ENCODE measurements at regions not wholly inside any gene's neighbourhood (a gene's known extent, or its start where the extent isn't known, plus 50 kb on each side); places are given as distances from the start of the nearest gene placed in this dataset.

DNA sequence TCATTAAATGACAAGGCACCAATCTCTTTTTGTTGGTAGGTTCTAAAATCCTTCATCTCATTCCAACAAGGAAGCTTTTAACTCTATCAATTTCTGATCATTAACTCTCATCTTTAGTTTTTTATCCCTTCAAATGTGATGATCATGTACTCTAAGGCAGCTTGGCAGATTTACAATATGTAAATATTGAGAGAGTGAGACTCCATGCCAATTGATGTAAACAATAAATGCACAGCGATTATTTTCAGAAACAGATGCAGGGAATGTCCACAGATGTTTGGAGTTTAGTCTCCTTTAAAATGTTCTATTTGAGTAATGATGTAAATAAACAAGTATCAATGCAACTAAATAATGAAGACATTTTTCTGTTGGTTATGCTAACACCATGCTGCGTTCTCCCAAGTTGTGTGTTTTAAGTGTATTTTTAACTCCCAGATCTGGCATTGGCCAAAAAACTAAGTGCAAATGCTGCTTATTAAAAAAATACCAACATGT is 213.8 kb downstream of the AHR start:
- no peak for DNase-seq (ENCODE audit: low spot score in 2 of 2)
- TF ChIP-seq, protein P1, sequence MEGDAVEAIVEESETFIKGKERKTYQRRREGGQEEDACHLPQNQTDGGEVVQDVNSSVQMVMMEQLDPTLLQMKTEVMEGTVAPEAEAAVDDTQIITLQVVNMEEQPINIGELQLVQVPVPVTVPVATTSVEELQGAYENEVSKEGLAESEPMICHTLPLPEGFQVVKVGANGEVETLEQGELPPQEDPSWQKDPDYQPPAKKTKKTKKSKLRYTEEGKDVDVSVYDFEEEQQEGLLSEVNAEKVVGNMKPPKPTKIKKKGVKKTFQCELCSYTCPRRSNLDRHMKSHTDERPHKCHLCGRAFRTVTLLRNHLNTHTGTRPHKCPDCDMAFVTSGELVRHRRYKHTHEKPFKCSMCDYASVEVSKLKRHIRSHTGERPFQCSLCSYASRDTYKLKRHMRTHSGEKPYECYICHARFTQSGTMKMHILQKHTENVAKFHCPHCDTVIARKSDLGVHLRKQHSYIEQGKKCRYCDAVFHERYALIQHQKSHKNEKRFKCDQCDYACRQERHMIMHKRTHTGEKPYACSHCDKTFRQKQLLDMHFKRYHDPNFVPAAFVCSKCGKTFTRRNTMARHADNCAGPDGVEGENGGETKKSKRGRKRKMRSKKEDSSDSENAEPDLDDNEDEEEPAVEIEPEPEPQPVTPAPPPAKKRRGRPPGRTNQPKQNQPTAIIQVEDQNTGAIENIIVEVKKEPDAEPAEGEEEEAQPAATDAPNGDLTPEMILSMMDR (IDR thresholded peaks at IDR 0.05), result no peak
- TF ChIP-seq POLR2A (IDR thresholded peaks at IDR 0.05), result no peak
- WGBS, 2 donors, result 43 to 49% methylated on average over 2 of the region's 2 CpGs
- no peak overlapping the region for H3K4me3 ChIP-seq (ENCODE audit: low read depth, poor library complexity, severe bottlenecking)
- intact Hi-C loops (cut with DNase I; ENCODE audit: low total_unique reads), result no loop called here

- DNase-seq (ENCODE audit: low spot score in 2 of 2), result no peak
- TF ChIP-seq, protein P1 (IDR thresholded peaks at IDR 0.05), result no peak
- no peak overlapping the region for H3K4me3 ChIP-seq (ENCODE audit: low read depth, poor library complexity, severe bottlenecking)
- intact Hi-C loops (cut with DNase I; ENCODE audit: low total_unique reads), result no loop called here
- 22 to 31% methylated on average over 1 of the region's 1 CpG for WGBS, 2 donors
Observed at GRCh38 chr7:17516771-17517170, 218.3 kb downstream of the AHR start.

GRCh38 chr7:17520941-17521340 is 222.5 kb downstream of the AHR start:
- DNase-seq (ENCODE audit: low spot score in 2 of 2), result no peak
- 88 to 95% methylated on average over 1 of the region's 1 CpG for WGBS, 2 donors
- no peak for TF ChIP-seq POLR2A (IDR thresholded peaks at IDR 0.05)
- TF ChIP-seq, protein P1 (IDR thresholded peaks at IDR 0.05), result no peak
- intact Hi-C loops (cut with DNase I; ENCODE audit: low total_unique reads), result no loop called here
- no peak overlapping the region for H3K4me3 ChIP-seq (ENCODE audit: low read depth, poor library complexity, severe bottlenecking)

GRCh38 chr7:17521437-17521836 is 223.0 kb downstream of the AHR start:
- no peak for DNase-seq (ENCODE audit: low spot score in 2 of 2)
- TF ChIP-seq, protein P1 (IDR thresholded peaks at IDR 0.05), result no peak
- no peak for TF ChIP-seq POLR2A (IDR thresholded peaks at IDR 0.05)
- H3K4me3 ChIP-seq (ENCODE audit: low read depth, poor library complexity, severe bottlenecking), result no peak overlapping the region
- intact Hi-C loops (cut with DNase I; ENCODE audit: low total_unique reads), result no loop called here
- 6 to 15% methylated on average over 2 of the region's 2 CpGs for WGBS, 2 donors

GRCh38 chr7:17523813-17524739 is 225.6 kb downstream of the AHR start:
- TF ChIP-seq POLR2A (IDR thresholded peaks at IDR 0.05), result no peak
- TF ChIP-seq, protein P1 (IDR thresholded peaks at IDR 0.05), result no peak
- peak in 1 of 2 donors; percentile 53 for DNase-seq (ENCODE audit: low spot score in 2 of 2)
- intact Hi-C loops (cut with DNase I; ENCODE audit: low total_unique reads), result no loop called here
- WGBS, 2 donors, result 38 to 46% methylated on average over 7 of the region's 7 CpGs
- no peak overlapping the region for H3K4me3 ChIP-seq (ENCODE audit: low read depth, poor library complexity, severe bottlenecking)
